HG02798 (cell line): ENCODE measurements at regions not wholly inside any gene's neighbourhood (a gene's known extent, or its start where the extent isn't known, plus 50 kb on each side); places are given as distances from the start of the nearest gene placed in this dataset.
A peak's percentile ranks its signal among the peaks of the same experiment; 100 is the strongest.

Experiments used
- ATAC-seq: cut with Tn5 transposase; IDR thresholded peaks from one replicate; pipeline ENCODE4 v1.9.1; 2021; ENCODE audit warnings: mild to moderate bottlenecking; ENCODE audit not compliant: unreplicated experiment, poor library complexity

GRCh38 chr3:74676-75243 lies 121.8 kb upstream of the CHL1 start:
- ATAC-seq = no peak

- ATAC-seq = no peak
These were observed 121.3 kb upstream of the CHL1 start for GRCh38 chr3:75260-75659.

GRCh38 chr3:79542-79941 lies 117.0 kb upstream of the CHL1 start:
- ATAC-seq = no peak

GRCh38 chr3:82508-82907 lies 114.1 kb upstream of the CHL1 start:
- no peak for ATAC-seq

- ATAC-seq = no peak
These were observed 113.5 kb upstream of the CHL1 start for GRCh38 chr3:83096-83495.

DNA sequence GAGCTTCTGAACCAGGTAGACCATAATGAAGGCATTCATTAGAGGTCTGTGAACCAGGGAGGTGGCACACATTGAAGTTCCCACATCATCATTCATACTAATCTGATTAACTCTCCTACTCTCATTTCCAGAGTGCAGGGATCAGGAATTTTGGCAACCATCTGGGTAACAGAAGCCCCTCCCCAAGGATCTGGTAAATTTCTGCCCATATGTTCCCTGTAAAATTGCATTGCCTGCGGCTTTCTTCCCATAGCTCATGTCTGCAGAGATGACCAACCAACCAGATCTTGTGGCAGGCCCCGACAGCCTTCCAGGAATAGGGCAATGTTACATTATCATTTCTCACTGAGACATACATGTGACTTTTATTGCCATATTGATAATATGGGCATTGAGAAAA lies 111.4 kb upstream of the CHL1 start:
- no peak for ATAC-seq

DNA sequence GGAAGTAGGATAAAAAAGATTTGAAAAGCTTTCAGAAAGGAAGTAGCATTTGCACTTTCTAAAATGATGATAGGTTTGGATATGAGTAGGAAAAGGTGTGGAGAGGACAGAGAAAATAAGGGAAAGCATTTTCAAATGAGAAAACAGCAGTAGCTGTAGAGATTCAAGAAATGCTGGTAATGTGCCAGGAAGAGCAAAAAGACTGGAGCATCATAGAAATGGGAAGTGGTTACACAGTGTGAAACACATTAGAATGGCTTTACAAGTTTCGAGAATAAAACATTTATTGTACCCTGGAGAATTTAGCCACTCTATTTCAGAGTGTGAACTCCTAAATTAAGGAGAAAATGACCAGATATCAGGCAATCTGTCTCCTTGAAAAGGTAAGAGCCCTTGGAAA lies 108.3 kb upstream of the CHL1 start:
- no peak for ATAC-seq

DNA sequence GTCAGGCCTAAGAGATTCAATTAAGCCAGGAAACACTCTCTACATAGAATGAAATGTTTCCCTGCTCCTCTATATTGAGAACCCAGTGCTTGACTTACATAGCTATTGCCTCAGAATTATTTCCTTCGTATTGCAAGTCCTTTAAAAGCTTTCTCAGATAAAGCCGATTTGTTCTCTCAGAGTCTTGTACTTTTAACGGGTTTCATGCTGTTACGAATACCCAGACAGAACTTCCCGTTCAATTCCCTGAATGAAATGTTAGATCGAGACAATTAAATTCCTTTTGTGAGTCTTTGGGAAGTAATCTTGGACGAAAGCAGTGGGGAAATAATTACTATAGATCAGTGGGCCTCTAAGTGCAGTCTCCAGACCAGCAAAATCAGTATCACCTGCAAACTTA lies 102.8 kb upstream of the CHL1 start:
- no peak for ATAC-seq

DNA sequence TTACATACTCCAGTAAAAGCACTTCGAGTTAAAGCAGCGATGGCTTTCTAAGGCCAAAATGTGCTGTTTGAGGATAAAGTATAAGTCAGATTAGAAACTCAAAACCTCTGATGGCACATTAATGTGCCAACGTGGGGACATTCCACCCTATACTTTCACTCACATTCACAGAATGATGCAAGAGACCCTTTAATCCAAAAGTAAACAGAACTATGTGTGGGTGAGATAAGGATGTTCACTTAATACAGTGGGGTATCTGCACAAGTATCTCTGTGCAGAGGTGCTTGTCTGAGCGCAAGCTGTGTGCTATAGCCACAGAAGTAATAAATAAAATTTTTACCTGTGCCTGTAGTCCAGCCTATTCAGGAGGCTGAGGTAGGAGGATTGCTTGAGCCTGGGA lies 100.3 kb upstream of the CHL1 start:
- no peak for ATAC-seq

- no peak for ATAC-seq
These were observed 98.9 kb upstream of the CHL1 start for GRCh38 chr3:97417-98258.

- no peak for ATAC-seq
These were observed 98.3 kb upstream of the CHL1 start for GRCh38 chr3:98259-98654.

DNA sequence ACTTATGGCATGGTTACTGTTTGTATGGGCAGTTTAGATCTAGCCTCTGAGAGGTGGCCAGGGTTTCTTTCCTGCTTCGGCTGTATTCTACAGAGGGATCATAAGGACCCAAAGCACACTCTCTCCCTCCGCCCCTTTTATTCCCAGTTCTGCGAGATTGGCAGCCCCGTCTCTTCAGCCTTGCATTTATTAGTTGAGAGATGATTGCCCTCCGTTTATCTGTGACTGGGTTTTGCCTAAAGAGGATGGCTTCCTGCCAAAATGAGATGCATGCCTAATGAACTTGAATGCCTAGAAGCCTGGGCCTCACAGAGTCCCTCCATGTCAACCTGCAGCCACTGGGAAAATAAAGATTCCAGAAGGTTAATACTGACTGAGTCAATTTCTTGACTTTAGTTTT lies 97.1 kb upstream of the CHL1 start:
- no peak for ATAC-seq

- no peak for ATAC-seq
These were observed 94.1 kb upstream of the CHL1 start for GRCh38 chr3:102484-102883.

DNA sequence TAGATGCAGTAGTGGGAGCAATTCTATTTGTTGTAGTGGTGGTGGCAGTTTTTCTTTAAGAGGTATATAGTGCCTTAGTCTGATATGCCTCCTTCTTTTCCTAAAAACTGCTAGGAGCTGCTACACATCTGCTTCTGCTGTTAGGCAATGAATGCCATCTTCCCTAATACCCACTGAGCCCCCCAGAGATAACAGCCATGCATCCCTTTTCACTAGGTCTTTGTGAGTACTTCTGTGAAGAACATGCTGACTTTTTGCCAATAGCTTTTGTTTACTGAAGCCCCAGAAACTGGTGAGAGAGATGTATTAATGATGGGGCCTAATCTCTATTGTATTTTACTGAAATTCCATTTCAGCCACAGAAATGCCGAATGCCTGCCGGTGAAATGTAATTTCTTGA lies 92.6 kb upstream of the CHL1 start:
- no peak for ATAC-seq

DNA sequence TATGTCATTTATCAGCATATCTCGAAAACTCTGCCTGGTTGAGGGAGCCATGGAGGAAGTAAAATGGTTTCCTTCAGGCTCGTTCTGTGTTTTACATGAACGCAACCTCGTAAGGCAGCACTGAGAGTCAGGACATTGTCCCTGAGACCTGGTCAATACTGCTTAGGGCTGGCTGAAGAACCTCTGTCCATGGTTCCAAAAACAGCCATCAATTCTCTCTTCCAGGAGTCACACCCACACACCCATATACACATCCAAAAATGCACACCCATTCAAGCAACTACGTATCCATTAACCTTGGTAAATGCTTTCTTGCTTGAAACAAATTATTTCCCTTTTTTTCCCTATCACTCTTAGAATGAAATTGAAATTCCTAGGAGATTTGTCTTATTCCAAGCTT lies 91.0 kb upstream of the CHL1 start:
- ATAC-seq = no peak

GRCh38 chr3:106619-107018 lies 89.9 kb upstream of the CHL1 start:
- no peak for ATAC-seq

DNA sequence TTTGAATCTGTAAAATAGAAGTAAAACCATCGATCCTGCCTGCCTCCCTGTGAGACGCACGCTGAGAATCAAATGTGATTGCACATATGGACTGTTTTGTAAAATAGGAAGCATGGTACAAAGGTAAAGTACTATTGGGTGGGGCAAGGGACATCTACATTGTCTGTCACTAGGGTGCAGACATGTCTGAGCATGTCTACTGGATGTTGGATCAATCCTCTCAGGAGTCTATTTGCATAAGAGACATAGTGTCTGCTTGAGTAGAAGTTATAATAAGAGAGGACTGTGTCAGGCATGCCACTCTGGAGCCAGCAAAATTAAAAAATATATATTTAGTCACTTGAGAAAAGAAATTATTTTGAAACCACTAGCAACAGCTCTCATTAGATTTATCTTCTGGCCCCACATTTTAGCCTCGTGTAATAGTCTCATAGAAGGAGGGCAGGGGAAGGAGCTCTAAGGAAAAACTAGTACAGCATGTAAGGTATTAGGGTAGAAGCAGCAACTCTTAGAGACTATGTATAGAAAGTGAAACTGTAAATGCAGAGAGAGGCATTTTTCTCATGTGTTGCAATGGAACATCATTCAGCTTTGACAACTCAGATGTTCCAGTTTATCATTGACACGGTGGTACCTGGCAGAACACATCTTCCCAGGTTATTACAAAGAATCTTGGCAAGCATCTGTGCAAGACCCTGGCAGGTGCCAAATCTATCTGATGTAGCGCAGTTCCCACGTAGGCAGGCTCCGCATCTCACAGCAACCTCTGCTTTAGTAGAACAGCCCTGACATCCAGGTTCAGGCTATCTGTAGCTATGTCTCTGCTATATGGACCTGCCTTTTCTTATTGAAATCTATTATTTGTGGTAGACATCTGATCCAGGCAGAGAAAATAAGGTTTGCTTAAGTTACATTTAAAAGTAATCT lies 85.2 kb upstream of the CHL1 start:
- ATAC-seq = peak; percentile 81

DNA sequence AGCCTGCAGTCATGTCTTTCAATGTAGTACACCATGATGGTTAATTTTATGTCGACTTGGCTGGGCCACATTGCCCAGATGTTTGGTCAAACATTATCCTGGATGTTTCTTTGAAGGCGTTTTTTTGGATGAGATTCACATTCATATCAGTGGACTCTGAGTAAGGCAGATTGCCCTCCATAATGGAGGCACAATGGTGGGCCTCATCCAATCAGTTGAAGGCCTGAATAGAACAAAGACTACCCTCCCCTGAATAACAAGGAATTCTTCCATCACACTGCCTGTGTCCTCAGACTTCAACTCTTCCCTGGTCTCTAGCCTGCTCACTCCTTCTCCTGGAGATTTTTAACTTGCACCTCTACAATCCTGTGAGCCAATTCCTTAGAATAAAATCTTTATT lies 83.8 kb upstream of the CHL1 start:
- no peak for ATAC-seq

DNA sequence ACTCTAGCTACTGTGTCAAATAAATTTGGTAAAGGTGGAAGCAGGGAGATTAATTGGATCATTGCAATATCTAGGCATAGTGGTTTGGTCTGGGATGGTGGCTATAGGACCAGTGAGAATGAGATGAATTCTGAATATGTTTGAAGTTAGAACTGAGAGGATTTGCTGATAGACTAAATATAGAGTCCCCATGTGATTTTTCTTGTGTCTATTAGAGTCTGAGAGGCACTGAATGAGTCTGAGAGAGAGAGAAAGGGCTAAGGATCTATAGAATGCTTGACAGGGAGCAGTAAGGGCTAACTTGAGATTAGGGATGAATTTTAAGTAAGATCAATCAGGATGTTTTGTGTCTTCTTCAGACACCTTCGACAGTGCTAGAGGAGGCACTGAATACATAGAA lies 77.9 kb upstream of the CHL1 start:
- ATAC-seq = no peak

DNA sequence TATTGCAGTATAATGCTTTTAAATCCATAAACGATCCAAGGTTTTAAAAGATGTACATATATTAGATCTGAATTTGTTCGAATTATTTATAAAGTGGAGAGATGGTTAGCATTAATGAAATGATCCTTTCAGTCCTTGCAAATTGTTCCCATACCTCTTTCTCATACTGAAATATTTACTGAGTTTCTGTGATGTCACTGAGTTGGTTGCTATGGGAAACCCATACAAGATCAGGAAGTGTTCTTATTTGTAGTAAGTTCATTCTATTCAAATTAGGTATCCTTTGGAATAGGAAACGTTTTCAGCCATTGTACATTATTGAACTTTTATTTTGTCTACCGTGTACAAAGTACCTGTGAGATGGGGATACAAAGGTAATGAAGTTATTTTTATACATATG lies 73.2 kb upstream of the CHL1 start:
- no peak for ATAC-seq

- ATAC-seq = no peak
These were observed 71.9 kb upstream of the CHL1 start for GRCh38 chr3:124557-125179.
